ENCODE measurements at regions not wholly inside any gene's neighbourhood (a gene's known extent, or its start where the extent isn't known, plus 50 kb on each side); places are given as distances from the start of the nearest gene placed in this dataset.

DNA sequence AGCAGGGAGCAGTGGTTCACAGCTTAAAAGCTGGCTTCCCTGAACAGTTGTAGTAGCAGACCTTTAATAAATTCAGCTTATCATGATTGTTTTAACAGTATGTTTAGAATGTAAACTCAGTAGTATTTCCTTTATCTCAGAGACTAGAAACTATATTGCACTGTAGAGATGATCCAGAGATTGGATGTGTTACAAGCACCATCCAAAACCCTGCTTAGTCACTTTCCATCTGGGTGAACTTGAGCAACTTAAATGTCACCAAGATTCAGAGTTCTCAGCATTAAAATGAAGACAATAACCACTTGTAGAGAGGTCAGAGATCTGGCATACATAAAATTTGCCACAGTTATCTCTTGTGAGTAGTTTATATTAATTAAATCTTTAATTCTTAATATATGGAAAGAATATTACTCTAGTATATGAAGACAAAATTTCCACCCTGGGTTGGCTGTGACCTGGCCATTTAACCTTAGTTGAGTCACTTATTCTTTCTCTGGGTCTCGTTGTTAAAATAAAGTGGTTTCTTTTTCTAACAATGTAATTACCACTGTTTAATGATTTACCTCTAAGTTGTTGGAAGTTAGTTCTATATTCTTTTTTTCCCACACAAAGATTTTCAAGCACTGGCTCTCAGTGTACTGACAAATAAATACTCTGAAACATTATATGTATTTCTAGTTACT lies 239.2 kb upstream of the FKBP1C start:
- no peak for TF ChIP-seq CTCF (IDR thresholded peaks at IDR 0.05; ENCODE audit: unreplicated experiment)
- no peak for DNase-seq (ENCODE audit: low spot score)
- no peaks in the 10 kb centered on the region for H3K9me3 Mint-ChIP-seq (ENCODE audit: unreplicated experiment)
- H3K27me3 Mint-ChIP-seq (ENCODE audit: unreplicated experiment): no peaks in the 10 kb centered on the region
- H3K36me3 Mint-ChIP-seq (ENCODE audit: low read depth, unreplicated experiment): no peaks in the 10 kb centered on the region
- no peak overlapping the region for H3K4me3 Mint-ChIP-seq (ENCODE audit: unreplicated experiment)
- no peak overlapping the region for H3K27ac Mint-ChIP-seq (ENCODE audit: unreplicated experiment)
- no peaks in the 10 kb centered on the region for H3K4me1 Mint-ChIP-seq (ENCODE audit: unreplicated experiment)

- H3K9me3 Mint-ChIP-seq (ENCODE audit: unreplicated experiment): no peaks in the 10 kb centered on the region
- no peaks in the 10 kb centered on the region for H3K4me1 Mint-ChIP-seq (ENCODE audit: unreplicated experiment)
- TF ChIP-seq CTCF (IDR thresholded peaks at IDR 0.05; ENCODE audit: unreplicated experiment): no peak
- H3K4me3 Mint-ChIP-seq (ENCODE audit: unreplicated experiment): no peak overlapping the region
- no peak overlapping the region for H3K27ac Mint-ChIP-seq (ENCODE audit: unreplicated experiment)
- no peak for DNase-seq (ENCODE audit: low spot score)
- H3K36me3 Mint-ChIP-seq (ENCODE audit: low read depth, unreplicated experiment): no peaks in the 10 kb centered on the region
- H3K27me3 Mint-ChIP-seq (ENCODE audit: unreplicated experiment): no peaks in the 10 kb centered on the region
These were observed 236.8 kb upstream of the FKBP1C start for GRCh38 chr6:62974452-62974851.

- TF ChIP-seq CTCF (IDR thresholded peaks at IDR 0.05; ENCODE audit: unreplicated experiment): no peak
- Mint-ChIP-seq H3K4me1 (ENCODE audit: unreplicated experiment) (no peaks in the 10 kb centered on the region), H3K9me3 (ENCODE audit: unreplicated experiment) (no peaks in the 10 kb centered on the region), H3K27me3 (ENCODE audit: unreplicated experiment) (no peaks in the 10 kb centered on the region), H3K27ac (ENCODE audit: unreplicated experiment) (no peak overlapping the region), H3K4me3 (ENCODE audit: unreplicated experiment) (no peak overlapping the region), H3K36me3 (ENCODE audit: low read depth, unreplicated experiment) (no peaks in the 10 kb centered on the region)
- DNase-seq (ENCODE audit: low spot score): no peak
These were observed 234.7 kb upstream of the FKBP1C start for GRCh38 chr6:62976566-62976965.

DNA sequence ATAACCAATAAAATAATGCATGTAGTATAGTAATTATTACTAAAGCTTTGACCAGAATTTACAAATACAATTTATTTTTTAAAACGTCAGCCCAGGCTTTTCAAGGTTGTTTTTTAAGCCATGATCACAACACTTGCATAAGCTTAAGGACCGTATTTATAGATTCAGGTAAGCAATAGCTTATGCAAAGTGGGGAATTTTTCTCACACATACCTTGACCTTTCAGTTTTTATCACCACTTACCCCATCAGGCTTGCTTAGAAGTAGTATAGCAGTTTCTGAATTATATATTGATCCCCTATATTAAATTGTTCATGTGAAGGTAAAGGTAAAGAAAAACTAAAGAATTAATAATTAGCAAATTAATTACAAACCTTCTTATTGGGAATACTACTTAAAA lies 232.3 kb upstream of the FKBP1C start:
- DNase-seq (ENCODE audit: low spot score): no peak
- no peak for TF ChIP-seq CTCF (IDR thresholded peaks at IDR 0.05; ENCODE audit: unreplicated experiment)
- H3K27me3 Mint-ChIP-seq (ENCODE audit: unreplicated experiment): no peaks in the 10 kb centered on the region
- no peaks in the 10 kb centered on the region for H3K4me1 Mint-ChIP-seq (ENCODE audit: unreplicated experiment)
- H3K9me3 Mint-ChIP-seq (ENCODE audit: unreplicated experiment): no peaks in the 10 kb centered on the region
- H3K36me3 Mint-ChIP-seq (ENCODE audit: low read depth, unreplicated experiment): no peaks in the 10 kb centered on the region
- H3K27ac Mint-ChIP-seq (ENCODE audit: unreplicated experiment): no peak overlapping the region
- H3K4me3 Mint-ChIP-seq (ENCODE audit: unreplicated experiment): no peak overlapping the region

DNA sequence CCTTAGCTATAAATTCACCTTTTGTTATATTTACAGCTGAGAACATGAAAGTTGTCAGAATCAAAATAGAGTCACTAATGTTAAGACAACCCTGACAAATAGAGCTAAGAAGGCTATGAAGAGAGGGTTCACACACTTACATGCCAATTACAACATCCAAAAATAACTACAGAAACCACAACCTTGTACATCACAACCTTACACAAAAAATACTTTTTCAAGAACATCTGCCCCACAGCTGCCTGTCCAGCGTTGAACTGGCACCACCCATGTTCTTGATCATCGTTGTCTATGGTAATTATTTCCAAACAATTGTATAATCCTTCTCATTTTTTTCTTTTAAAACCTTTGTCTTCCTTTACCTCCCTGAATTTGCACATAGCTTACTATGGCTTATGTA lies 231.2 kb upstream of the FKBP1C start:
- Mint-ChIP-seq H3K27me3 (ENCODE audit: unreplicated experiment) (no peaks in the 10 kb centered on the region), H3K9me3 (ENCODE audit: unreplicated experiment) (no peaks in the 10 kb centered on the region), H3K27ac (ENCODE audit: unreplicated experiment) (no peak overlapping the region), H3K4me3 (ENCODE audit: unreplicated experiment) (no peak overlapping the region), H3K4me1 (ENCODE audit: unreplicated experiment) (no peaks in the 10 kb centered on the region), H3K36me3 (ENCODE audit: low read depth, unreplicated experiment) (no peaks in the 10 kb centered on the region)
- no peak for DNase-seq (ENCODE audit: low spot score)
- TF ChIP-seq CTCF (IDR thresholded peaks at IDR 0.05; ENCODE audit: unreplicated experiment): no peak
